H1 (cell line): ENCODE measurements at regions not wholly inside any gene's neighbourhood (a gene's known extent, or its start where the extent isn't known, plus 50 kb on each side); places are given as distances from the start of the nearest gene placed in this dataset.

Experiments used
- CEBPB ChIP-seq: IDR thresholded peaks from 2 replicates; pipeline ENCODE4 v1.6.1; 2012; ENCODE audit warnings: low read depth, low read length
- EP300 ChIP-seq, 2 experiments: IDR thresholded peaks; 1 replicate in 1 of 2; 2 replicates in 1 of 2; pipeline ENCODE4 v1.6.1; 2011 to 2012; ENCODE audit warnings: low read depth in 2 of 2, low read length in 2 of 2, mild to moderate bottlenecking in 2 of 2, borderline replicate concordance in 1 of 2, inconsistent platforms in 1 of 2, moderate library complexity in 1 of 2
- POLR2A ChIP-seq, 2 experiments: IDR thresholded peaks; 1 replicate in 1 of 2; 2 replicates in 1 of 2; pipeline ENCODE4 v1.6.1; 2011; ENCODE audit warnings: low read depth in 2 of 2, low read length in 2 of 2, mild to moderate bottlenecking in 2 of 2; ENCODE audit errors: control extremely low read depth in 1 of 2
- POU5F1 ChIP-seq: IDR thresholded peaks from 2 replicates; pipeline ENCODE4 v1.6.1; 2011; ENCODE audit warnings: low read depth, mild to moderate bottlenecking, low read length, moderate library complexity
- RFX5 ChIP-seq: IDR thresholded peaks from 2 replicates; pipeline ENCODE4 v1.6.1; 2011; ENCODE audit warnings: low read depth, low read length, improper control_type of control experiment, borderline replicate concordance
- SP1 ChIP-seq: IDR thresholded peaks from 2 replicates; pipeline ENCODE4 v1.6.1; 2011; ENCODE audit warnings: low read depth, low read length
- TF ChIP-seq, protein P1 (sequence below), 3 experiments: IDR thresholded peaks; 1 replicate in 2 of 3; 2 replicates in 1 of 3; pipeline versions ENCODE4 v1.5.1 to v1.6.1; 2011; ENCODE audit warnings: low read length in 3 of 3, mild to moderate bottlenecking in 3 of 3, inconsistent platforms in 2 of 3, low read depth in 1 of 3, moderate library complexity in 1 of 3; ENCODE audit not compliant: insufficient read depth in 1 of 3; ENCODE audit errors: control extremely low read depth in 1 of 3

DNA sequence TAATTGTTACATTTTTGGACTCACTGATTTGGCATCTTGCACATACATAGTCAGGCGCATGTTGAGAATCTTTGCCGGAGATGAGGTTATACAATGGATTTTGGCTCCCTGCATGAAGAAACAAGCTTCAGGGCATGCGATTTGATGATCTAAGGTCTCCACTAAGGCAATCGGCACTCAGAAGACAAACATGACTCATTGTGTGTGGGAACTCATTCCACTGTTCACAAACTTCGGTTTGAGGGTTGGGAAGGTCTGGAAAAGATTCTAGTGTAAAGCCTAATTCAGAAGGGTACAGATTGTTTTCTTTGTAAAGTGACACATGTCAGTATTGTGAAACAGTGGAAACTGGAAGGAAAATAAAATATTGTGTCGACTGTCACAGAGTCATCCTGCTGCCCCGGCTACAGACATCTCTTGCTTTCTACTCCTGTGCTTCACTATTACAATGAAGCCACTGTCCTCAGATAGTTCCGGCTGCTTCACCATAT, 192.6 kb upstream of the HMGA2 start:
- no peak for TF ChIP-seq CEBPB
- TF ChIP-seq RFX5 = no peak
- TF ChIP-seq POU5F1 = no peak
- TF ChIP-seq, protein P1, sequence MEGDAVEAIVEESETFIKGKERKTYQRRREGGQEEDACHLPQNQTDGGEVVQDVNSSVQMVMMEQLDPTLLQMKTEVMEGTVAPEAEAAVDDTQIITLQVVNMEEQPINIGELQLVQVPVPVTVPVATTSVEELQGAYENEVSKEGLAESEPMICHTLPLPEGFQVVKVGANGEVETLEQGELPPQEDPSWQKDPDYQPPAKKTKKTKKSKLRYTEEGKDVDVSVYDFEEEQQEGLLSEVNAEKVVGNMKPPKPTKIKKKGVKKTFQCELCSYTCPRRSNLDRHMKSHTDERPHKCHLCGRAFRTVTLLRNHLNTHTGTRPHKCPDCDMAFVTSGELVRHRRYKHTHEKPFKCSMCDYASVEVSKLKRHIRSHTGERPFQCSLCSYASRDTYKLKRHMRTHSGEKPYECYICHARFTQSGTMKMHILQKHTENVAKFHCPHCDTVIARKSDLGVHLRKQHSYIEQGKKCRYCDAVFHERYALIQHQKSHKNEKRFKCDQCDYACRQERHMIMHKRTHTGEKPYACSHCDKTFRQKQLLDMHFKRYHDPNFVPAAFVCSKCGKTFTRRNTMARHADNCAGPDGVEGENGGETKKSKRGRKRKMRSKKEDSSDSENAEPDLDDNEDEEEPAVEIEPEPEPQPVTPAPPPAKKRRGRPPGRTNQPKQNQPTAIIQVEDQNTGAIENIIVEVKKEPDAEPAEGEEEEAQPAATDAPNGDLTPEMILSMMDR (IDR thresholded peaks at IDR 0.05; ENCODE audit: control extremely low read depth in 1 of 3, insufficient read depth in 1 of 3, low read depth in 1 of 3, low read length in 3 of 3) = no peak
- TF ChIP-seq EP300 (IDR thresholded peaks at IDR 0.05; ENCODE audit: borderline replicate concordance in 1 of 2, low read depth in 2 of 2, low read length in 2 of 2) = no peak
- no peak for TF ChIP-seq SP1
- TF ChIP-seq POLR2A (IDR thresholded peaks at IDR 0.05; ENCODE audit: control extremely low read depth in 1 of 2, low read depth in 2 of 2, low read length in 2 of 2) = no peak
